Breast epithelium (tissue), 3 donors: ENCODE measurements at regions not wholly inside any gene's neighbourhood (a gene's known extent, or its start where the extent isn't known, plus 50 kb on each side); places are given as distances from the start of the nearest gene placed in this dataset.

Source experiments
- CTCF ChIP-seq, 3 donors: fragments of 450-650 bp; IDR thresholded peaks; one replicate each; pipeline ENCODE4 v1.5.1; 2016 to 2017; ENCODE audit warnings: antibody characterized with exemption in 3 of 3, mild to moderate bottlenecking in 3 of 3, moderate library complexity in 3 of 3
- POLR2A ChIP-seq: fragments of 450-650 bp; IDR thresholded peaks from one replicate; pipeline ENCODE4 v1.6.1; 2016; ENCODE audit warnings: antibody characterized with exemption, mild to moderate bottlenecking, moderate library complexity
- POLR2AphosphoS5 ChIP-seq, 3 donors: sonication (generic); formaldehyde crosslinking; IDR thresholded peaks; one replicate each; pipeline ENCODE4 v1.6.1; 2017; ENCODE audit warnings: antibody characterized with exemption in 3 of 3

GRCh38 chr11:116115801-116116200, 611.6 kb upstream of the CADM1 start:
- no peak for TF ChIP-seq CTCF (IDR thresholded peaks at IDR 0.05)
- no peak for TF ChIP-seq POLR2A
- no peak for TF ChIP-seq POLR2AphosphoS5 (IDR thresholded peaks at IDR 0.05)
